ENCODE measurements at regions not wholly inside any gene's neighbourhood (a gene's known extent, or its start where the extent isn't known, plus 50 kb on each side); places are given as distances from the start of the nearest gene placed in this dataset.

DNA sequence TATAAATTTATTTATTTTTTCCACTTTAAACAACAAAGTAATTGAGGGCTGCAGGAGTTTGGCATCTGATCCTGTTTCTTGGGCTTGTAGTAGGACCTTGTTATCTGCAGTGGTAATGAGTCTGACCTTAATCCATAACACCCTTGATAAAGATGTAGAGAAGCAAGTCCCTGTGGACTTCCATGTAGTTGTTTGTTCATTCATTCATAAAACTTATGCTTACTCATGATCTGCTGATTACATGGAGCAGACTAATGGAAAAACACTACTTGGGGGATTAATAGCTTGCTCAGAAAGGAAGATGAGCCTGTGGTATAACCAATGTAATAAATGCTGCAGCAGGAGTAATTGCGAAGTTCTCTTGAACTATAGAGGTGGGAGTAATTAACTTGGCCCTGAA lies 271.5 kb upstream of the TBL1XR1 start:
- Histone ChIP-seq H3K27ac (ENCODE audit: low read depth, low read length, poor library complexity, severe bottlenecking) (no peak overlapping the region), H3K4me1 (ENCODE audit: insufficient read depth, low read length, poor library complexity, severe bottlenecking) (peaks cover 3% of the 10 kb centered on the region), H3K36me3 (ENCODE audit: insufficient read depth, low read length, poor library complexity, severe bottlenecking) (no peaks in the 10 kb centered on the region), H3K4me3 (ENCODE audit: low read depth, low read length, poor library complexity, severe bottlenecking) (no peak overlapping the region), H3K9me3 (ENCODE audit: low read depth, low read length, poor library complexity, severe bottlenecking) (no peaks in the 10 kb centered on the region), H3K27me3 (replicated peaks; ENCODE audit: insufficient read depth, low read depth, low read length, poor library complexity) (no peaks in the 10 kb centered on the region)
- POLR2A ChIA-PET (ENCODE audit: low non-redundant PET), result no interaction called here
- no TSS peak for BruUV-seq (replicated peaks)
- intact Hi-C loops (cut with micrococcal nuclease; ENCODE audit: unreplicated experiment), result no loop called here
- CTCF ChIA-PET, result no interaction called here
- TF ChIP-seq, protein P1, sequence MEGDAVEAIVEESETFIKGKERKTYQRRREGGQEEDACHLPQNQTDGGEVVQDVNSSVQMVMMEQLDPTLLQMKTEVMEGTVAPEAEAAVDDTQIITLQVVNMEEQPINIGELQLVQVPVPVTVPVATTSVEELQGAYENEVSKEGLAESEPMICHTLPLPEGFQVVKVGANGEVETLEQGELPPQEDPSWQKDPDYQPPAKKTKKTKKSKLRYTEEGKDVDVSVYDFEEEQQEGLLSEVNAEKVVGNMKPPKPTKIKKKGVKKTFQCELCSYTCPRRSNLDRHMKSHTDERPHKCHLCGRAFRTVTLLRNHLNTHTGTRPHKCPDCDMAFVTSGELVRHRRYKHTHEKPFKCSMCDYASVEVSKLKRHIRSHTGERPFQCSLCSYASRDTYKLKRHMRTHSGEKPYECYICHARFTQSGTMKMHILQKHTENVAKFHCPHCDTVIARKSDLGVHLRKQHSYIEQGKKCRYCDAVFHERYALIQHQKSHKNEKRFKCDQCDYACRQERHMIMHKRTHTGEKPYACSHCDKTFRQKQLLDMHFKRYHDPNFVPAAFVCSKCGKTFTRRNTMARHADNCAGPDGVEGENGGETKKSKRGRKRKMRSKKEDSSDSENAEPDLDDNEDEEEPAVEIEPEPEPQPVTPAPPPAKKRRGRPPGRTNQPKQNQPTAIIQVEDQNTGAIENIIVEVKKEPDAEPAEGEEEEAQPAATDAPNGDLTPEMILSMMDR (conservative IDR thresholded peaks at IDR 0.05; ENCODE audit: low read depth, low read length), result no peak
- no peak for TF ChIP-seq EZH2 (IDR thresholded peaks at IDR 0.05; ENCODE audit: borderline replicate concordance, low read depth, low read length, poor library complexity, severe bottlenecking)
- no peak for DNase-seq (ENCODE audit: low spot score)

DNA sequence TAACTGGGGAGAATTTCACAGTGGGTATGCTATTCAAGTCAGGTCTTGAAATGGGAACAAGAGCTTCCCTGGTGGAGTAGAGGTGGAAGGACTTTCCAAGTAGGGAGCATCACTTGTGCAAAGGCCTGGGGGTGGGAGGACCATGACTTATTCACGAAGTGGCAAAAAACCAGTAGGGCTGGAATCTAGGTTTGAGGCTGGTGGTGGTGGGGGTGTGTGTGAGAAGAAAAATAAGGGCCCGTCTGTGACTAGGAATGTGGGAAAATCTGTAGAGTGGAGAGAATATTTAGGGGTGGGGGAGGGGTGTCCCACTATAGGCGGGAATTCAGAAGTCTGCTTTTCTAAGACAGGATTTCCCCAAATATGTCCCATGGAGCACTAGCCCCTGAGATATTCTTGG lies 271.9 kb upstream of the TBL1XR1 start:
- peaks cover 3% of the 10 kb centered on the region for H3K4me1 ChIP-seq (ENCODE audit: insufficient read depth, low read length, poor library complexity, severe bottlenecking)
- intact Hi-C loops (cut with micrococcal nuclease; ENCODE audit: unreplicated experiment), result no loop called here
- no peaks in the 10 kb centered on the region for H3K9me3 ChIP-seq (ENCODE audit: low read depth, low read length, poor library complexity, severe bottlenecking)
- no peaks in the 10 kb centered on the region for H3K36me3 ChIP-seq (ENCODE audit: insufficient read depth, low read length, poor library complexity, severe bottlenecking)
- CTCF ChIA-PET, result no interaction called here
- POLR2A ChIA-PET (ENCODE audit: low non-redundant PET), result no interaction called here
- no peak overlapping the region for H3K4me3 ChIP-seq (ENCODE audit: low read depth, low read length, poor library complexity, severe bottlenecking)
- DNase-seq (ENCODE audit: low spot score), result no peak
- H3K27ac ChIP-seq (ENCODE audit: low read depth, low read length, poor library complexity, severe bottlenecking), result no peak overlapping the region
- no TSS peak for BruUV-seq (replicated peaks)
- no peaks in the 10 kb centered on the region for H3K27me3 ChIP-seq (replicated peaks; ENCODE audit: insufficient read depth, low read depth, low read length, poor library complexity)
- TF ChIP-seq, protein P1 (conservative IDR thresholded peaks at IDR 0.05; ENCODE audit: low read depth, low read length), result no peak
- TF ChIP-seq EZH2 (IDR thresholded peaks at IDR 0.05; ENCODE audit: borderline replicate concordance, low read depth, low read length, poor library complexity, severe bottlenecking), result no peak

DNA sequence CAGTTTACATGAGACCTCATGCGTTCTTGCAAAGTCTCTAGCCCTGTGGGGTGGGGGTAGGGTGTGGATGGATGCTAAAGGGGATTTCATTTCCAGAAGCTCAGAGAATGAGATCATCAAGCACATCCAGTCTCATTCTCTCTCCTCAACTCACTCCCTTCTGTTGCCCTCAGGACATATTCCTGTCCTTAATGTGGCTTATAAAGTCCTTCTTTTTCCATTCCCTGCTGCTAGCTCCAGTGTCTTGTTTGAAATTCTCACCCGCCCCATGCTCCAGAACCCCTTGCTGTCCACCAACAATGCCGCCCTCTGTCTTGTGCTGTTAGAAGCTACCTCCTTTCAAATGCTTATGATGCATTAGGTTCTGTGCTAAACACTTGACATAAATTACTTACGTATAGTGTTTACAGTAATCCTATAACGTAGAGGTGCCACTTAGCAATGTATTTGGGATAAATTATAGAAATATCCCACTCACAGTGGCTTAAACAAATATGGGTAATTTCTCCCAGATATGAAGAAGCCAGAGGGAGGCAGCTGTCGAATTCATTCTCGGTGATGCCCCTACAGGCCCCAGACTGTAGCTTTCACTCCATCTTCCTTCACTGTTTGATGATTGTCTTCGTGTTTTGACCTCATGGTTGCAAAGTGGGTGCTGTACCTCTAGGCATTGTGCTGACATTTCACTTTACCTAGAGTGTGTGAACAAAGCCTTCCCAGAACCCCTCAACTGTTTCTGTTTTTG lies 273.1 kb upstream of the TBL1XR1 start:
- no TSS peak for BruUV-seq (replicated peaks)
- Histone ChIP-seq H3K9me3 (ENCODE audit: low read depth, low read length, poor library complexity, severe bottlenecking) (no peaks in the 10 kb centered on the region), H3K27ac (ENCODE audit: low read depth, low read length, poor library complexity, severe bottlenecking) (no peak overlapping the region), H3K36me3 (ENCODE audit: insufficient read depth, low read length, poor library complexity, severe bottlenecking) (no peaks in the 10 kb centered on the region), H3K4me1 (ENCODE audit: insufficient read depth, low read length, poor library complexity, severe bottlenecking) (peaks cover 3% of the 10 kb centered on the region), H3K4me3 (ENCODE audit: low read depth, low read length, poor library complexity, severe bottlenecking) (no peak overlapping the region), H3K27me3 (replicated peaks; ENCODE audit: insufficient read depth, low read depth, low read length, poor library complexity) (no peaks in the 10 kb centered on the region)
- intact Hi-C loops (cut with micrococcal nuclease; ENCODE audit: unreplicated experiment), result no loop called here
- ChIA-PET POLR2A (ENCODE audit: low non-redundant PET) (no interaction called here), CTCF (no interaction called here)
- DNase-seq (ENCODE audit: low spot score), result no peak
- TF ChIP-seq EZH2 (IDR thresholded peaks at IDR 0.05; ENCODE audit: borderline replicate concordance, low read depth, low read length, poor library complexity, severe bottlenecking), result no peak
- TF ChIP-seq, protein P1 (conservative IDR thresholded peaks at IDR 0.05; ENCODE audit: low read depth, low read length), result no peak

Measured in A673 (cell line).